RWPE1 (cell line): ENCODE measurements at regions not wholly inside any gene's neighbourhood (a gene's known extent, or its start where the extent isn't known, plus 50 kb on each side); places are given as distances from the start of the nearest gene placed in this dataset.

ENCODE experiments used
- CTCF ChIA-PET: fragments of 350-600 bp; sonication (Branson Sonifier 250); formaldehyde crosslinking; extraction: SDS; loops from one replicate; lab custom pipeline; 2021; lab: Yijun Ruan, JAX
- POLR2A ChIA-PET: fragments of 400-600 bp; formaldehyde crosslinking; extraction: SDS; loops from one replicate; lab custom pipeline; 2020; ENCODE audit warnings: antibody characterized with exemption; ENCODE audit not compliant: low non-redundant PET; lab: Yijun Ruan, JAX
- DNase-seq: peaks from one replicate; pipeline ENCODE4 v3.0.0; 2012; ENCODE audit warnings: low spot score
- H3K27ac ChIP-seq: fragments of 450-650 bp; 2 replicates; pipeline ENCODE4 v1.5.1; 2017
- TF ChIP-seq, protein P1 (sequence below): fragments of 450-650 bp; conservative IDR thresholded peaks from 2 replicates; pipeline ENCODE4 v1.5.1; 2017; ENCODE audit warnings: low read depth, mild to moderate bottlenecking

- ChIA-PET POLR2A (no interaction called here), CTCF (interaction anchor here (0.6 kb wide), 1 partner anchor 972 kb away, joined by 5 read pairs; no protein-coding TSS in a partner anchor)
- TF ChIP-seq, protein P1, sequence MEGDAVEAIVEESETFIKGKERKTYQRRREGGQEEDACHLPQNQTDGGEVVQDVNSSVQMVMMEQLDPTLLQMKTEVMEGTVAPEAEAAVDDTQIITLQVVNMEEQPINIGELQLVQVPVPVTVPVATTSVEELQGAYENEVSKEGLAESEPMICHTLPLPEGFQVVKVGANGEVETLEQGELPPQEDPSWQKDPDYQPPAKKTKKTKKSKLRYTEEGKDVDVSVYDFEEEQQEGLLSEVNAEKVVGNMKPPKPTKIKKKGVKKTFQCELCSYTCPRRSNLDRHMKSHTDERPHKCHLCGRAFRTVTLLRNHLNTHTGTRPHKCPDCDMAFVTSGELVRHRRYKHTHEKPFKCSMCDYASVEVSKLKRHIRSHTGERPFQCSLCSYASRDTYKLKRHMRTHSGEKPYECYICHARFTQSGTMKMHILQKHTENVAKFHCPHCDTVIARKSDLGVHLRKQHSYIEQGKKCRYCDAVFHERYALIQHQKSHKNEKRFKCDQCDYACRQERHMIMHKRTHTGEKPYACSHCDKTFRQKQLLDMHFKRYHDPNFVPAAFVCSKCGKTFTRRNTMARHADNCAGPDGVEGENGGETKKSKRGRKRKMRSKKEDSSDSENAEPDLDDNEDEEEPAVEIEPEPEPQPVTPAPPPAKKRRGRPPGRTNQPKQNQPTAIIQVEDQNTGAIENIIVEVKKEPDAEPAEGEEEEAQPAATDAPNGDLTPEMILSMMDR, result no peak
- no peak overlapping the region for H3K27ac ChIP-seq
- DNase-seq, result no peak
Measured at GRCh38 chr18:29547626-29548025, 1370.7 kb upstream of the CDH2 start.

GRCh38 chr18:29540548-29540947 lies 1363.6 kb upstream of the CDH2 start:
- ChIA-PET POLR2A (no interaction called here), CTCF (no interaction called here)
- H3K27ac ChIP-seq, result no peak overlapping the region
- DNase-seq, result no peak
- TF ChIP-seq, protein P1, result no peak

GRCh38 chr18:29531746-29532145 lies 1354.8 kb upstream of the CDH2 start:
- no peak for DNase-seq
- TF ChIP-seq, protein P1, result no peak
- H3K27ac ChIP-seq, result no peak overlapping the region
- CTCF ChIA-PET, result interaction anchor here (0.7 kb wide), 1 partner anchor 10 kb away, joined by 3 read pairs; no protein-coding TSS in a partner anchor
- POLR2A ChIA-PET, result no interaction called here

GRCh38 chr18:29523371-29523770 lies 1346.4 kb upstream of the CDH2 start:
- ChIA-PET CTCF (no interaction called here), POLR2A (no interaction called here)
- no peak overlapping the region for H3K27ac ChIP-seq
- DNase-seq, result no peak
- TF ChIP-seq, protein P1, result no peak

- TF ChIP-seq, protein P1, result no peak
- ChIA-PET CTCF (no interaction called here), POLR2A (no interaction called here)
- H3K27ac ChIP-seq, result no peak overlapping the region
- no peak for DNase-seq
Measured at GRCh38 chr18:29512761-29513160, 1335.8 kb upstream of the CDH2 start.

DNA sequence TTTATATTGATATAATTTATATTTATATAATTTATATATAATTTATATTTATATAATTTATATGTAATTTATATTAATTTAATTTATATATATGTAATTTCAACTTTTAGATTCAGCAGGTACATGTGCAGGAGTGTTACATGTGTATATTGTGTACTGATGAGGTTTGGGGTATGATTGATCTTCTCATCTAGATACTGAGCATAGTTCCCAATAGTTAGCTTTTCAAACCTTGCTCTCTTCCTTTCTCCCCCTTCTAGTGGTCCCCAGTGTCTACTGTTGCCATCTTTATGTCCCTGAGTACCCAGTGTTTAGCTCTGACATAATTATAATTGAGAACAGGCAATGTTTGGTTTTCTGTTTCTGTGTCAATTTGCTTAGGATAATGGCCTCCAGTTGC lies 1335.3 kb upstream of the CDH2 start:
- POLR2A ChIA-PET, result no interaction called here
- DNase-seq, result no peak
- TF ChIP-seq, protein P1, result no peak
- H3K27ac ChIP-seq, result no peak overlapping the region
- CTCF ChIA-PET, result no interaction called here

GRCh38 chr18:29501952-29502351 lies 1325.0 kb upstream of the CDH2 start:
- TF ChIP-seq, protein P1, result no peak
- ChIA-PET POLR2A (no interaction called here), CTCF (no interaction called here)
- H3K27ac ChIP-seq, result no peak overlapping the region
- DNase-seq, result peak; percentile 38
